GM18909 (cell line): ENCODE measurements at regions not wholly inside any gene's neighbourhood (a gene's known extent, or its start where the extent isn't known, plus 50 kb on each side); places are given as distances from the start of the nearest gene placed in this dataset.
"Not testable (repeated sequence)": the region's sequence is repeated elsewhere in the genome, so short reads cannot be mapped to it uniquely, and the experiment has no call there.

Source experiments
- ATAC-seq: cut with Tn5 transposase; IDR thresholded peaks from one replicate; pipeline ENCODE4 v1.9.1; 2021; ENCODE audit warnings: mild to moderate bottlenecking; ENCODE audit not compliant: unreplicated experiment, poor library complexity

GRCh38 chr3:191727338-191727737 lies 266.4 kb downstream of the PYDC2 start:
- no peak for ATAC-seq

DNA sequence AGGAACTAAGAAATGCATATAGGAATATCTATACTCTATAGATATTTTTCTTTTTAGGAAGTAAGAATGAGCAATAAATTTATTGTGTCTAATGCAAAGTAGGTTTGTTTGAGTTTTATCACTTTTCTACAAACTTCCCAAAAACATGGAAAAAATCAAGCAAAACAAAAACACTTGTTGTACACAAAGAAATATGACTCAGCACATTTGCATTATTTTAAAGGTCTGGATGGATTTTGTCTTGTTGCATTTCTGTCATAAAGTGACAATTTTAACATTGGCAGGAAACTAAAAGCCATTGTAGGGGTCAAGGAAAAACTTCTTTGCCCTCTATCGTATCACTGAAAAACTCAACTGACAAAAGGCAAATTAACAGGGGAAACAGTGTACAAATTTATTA lies 267.2 kb downstream of the PYDC2 start:
- ATAC-seq, result no peak

DNA sequence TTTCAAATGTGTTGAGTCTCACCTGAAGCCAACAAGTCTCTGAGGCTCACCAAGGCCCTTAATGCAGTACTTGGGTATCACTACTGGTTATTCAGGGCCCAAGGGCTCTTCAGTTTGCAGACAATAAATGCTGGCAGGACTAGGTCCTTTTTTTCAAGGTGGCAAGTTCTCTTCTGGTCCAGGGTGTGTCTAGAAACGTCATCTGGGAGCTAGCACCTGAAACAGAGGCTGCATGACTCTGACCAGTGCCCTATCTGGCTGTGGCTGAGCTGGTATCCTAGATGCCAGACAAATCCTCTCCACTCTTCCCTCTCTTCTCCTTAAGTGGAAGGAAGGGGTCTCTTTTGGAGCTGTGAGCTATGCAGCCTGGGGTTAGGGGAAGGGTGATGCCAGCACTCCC lies 276.8 kb downstream of the PYDC2 start:
- no peak for ATAC-seq

DNA sequence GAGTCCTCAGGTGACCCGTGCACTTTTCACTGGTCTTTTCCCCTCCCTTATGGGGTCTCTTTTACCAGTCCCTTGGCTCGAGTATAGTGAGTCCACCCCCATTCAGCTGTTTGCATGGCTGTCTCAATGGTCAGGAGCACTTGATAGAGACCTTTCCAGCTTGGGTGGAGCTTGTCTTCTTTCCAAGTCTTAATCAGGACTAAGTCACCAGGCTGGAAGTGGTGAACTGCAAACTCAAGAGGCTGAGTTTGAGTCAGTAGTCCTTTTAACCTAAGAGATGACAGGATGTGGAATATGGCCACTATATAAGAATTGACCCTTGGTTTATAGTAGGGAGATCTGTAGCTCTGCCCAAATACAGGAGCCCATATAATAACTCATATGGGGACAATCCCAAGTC lies 279.7 kb downstream of the PYDC2 start:
- ATAC-seq, result no peak

- ATAC-seq, result not testable (repeated sequence)
These were observed 280.9 kb downstream of the PYDC2 start for GRCh38 chr3:191741847-191742350.

DNA sequence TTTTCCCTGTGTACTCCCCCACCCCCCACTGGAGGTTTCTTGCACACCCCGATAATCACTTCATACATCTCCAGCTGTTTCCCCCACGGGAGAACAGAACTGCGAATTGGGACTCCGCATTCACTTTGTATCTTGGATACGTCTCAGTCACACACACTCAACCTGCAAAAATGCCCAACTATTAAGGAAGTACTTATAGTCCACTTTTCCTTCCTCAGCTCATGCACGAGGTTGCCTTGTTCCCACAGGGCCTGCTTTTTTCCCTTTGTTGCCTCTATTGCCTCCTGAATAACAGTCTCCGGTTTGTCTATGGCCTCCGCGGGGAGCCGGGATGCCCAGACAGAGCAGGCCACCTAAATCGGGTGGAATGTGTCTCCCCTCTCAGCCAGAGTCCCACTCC lies 282.3 kb downstream of the PYDC2 start:
- no peak for ATAC-seq

- ATAC-seq, result no peak
These were observed 289.7 kb downstream of the PYDC2 start for GRCh38 chr3:191750618-191751017.

GRCh38 chr3:191753196-191753595 lies 292.2 kb downstream of the PYDC2 start:
- ATAC-seq, result no peak

- no peak for ATAC-seq
These were observed 300.9 kb downstream of the PYDC2 start for GRCh38 chr3:191761906-191762305.

DNA sequence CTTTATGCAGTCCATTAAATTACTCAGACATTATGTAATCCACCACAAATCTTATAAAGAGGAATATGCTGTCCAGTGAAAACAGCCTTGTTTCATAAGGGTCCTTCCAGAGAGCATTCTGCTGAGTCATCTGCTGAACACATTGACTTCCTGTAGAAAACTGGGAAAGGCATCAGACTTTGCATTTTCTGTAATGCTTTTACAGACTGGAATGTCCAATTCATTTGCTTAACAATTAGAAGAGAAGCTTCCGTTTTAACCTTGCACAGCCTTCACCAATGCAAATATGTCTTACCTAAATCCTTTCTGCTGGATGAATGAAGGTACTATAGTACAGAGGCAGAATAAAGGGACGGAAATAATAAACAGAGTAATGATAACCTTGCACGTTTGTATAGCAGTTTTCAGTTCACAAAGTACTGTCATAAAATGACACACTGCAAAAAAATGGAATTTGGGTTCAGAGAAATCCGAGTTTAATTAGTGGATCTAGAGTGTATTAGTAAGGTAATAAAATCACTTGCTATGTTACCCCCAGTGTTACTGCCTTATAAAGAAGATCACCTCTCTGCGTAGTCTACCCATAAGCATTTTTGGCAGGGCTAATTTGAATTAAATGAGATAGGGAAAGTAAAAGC lies 301.5 kb downstream of the PYDC2 start:
- no peak for ATAC-seq

- ATAC-seq, result no peak
These were observed 307.5 kb downstream of the PYDC2 start for GRCh38 chr3:191768421-191768820.

GRCh38 chr3:191770541-191770940 lies 309.6 kb downstream of the PYDC2 start:
- no peak for ATAC-seq

- ATAC-seq, result no peak
These were observed 313.5 kb downstream of the PYDC2 start for GRCh38 chr3:191774485-191774884.

DNA sequence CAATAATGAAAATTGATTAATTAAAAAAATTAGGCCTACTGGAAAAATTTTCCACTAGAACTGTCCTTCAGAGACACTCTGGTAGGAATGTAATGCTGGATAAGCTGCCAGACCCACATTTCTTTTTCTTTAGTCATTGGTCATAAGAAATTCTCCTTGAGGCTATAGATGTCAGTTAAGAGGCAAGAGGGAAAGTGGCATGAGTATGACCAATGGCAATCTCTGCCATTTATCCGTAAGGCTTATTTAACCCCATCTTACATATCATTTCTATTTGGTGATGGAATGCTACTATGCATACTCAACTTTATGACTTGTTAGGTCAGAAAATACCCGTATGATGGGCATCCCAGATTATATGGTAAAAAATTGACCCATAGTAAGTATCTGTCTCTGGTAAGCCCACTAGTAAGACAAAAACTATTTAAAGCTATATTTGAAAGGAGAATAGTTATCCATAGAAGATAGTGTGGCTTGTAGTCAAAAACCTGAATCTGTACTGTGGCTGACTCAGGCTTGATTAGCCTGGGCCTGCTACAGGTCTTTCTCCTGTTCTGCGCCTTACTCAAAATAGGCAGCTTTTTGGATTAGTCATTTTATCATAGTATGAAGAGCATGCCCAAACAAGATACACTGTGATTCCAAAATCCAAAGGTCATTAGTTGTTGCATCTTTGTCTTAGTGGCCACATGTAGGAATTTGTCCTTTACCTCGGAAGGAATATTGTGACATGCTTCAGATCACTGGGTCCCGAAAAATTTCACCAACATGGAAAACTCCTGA lies 314.7 kb downstream of the PYDC2 start:
- ATAC-seq, result no peak

- no peak for ATAC-seq
These were observed 320.1 kb downstream of the PYDC2 start for GRCh38 chr3:191781044-191781443.

DNA sequence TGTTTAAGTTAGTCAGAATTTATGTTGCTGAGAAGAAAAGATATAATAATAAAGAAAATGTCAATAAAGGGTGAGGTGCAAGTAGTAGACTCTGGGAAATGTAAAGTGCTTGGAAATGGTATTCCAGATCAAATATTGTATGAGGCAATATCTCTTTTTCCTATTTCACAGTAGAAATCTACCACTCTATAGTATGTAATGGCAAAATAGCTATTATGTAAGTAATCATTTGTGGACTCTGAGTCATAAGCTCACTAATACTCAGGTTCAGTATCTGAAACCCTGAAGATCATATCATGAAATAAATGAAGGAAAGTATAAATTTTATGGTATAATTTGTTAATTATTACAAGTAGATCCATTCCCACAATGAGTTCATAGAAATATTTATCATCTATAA lies 322.1 kb downstream of the PYDC2 start:
- no peak for ATAC-seq

GRCh38 chr3:191790934-191791333 lies 330.0 kb downstream of the PYDC2 start:
- no peak for ATAC-seq

DNA sequence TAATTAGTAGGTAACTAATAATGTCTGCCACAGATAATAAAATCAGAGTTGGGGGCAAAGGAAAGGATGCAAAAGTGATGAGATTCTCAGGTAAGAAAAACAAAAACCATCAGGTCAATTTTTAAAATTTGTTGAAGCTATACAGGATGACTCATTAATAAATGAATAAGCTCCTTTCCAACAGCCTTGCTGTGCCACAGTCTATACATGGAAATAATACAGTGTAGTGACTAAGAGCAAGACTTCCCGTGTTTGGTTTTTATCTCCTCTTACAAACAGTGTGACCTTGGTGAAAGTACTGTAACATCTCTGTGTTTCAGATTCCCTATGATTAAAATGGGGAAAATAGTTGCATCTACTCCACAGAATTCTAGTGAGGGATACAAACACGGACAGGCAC lies 331.6 kb downstream of the PYDC2 start:
- no peak for ATAC-seq

- ATAC-seq, result no peak
These were observed 334.2 kb downstream of the PYDC2 start for GRCh38 chr3:191795196-191795595.

GRCh38 chr3:191797271-191797670 lies 336.3 kb downstream of the PYDC2 start:
- no peak for ATAC-seq

DNA sequence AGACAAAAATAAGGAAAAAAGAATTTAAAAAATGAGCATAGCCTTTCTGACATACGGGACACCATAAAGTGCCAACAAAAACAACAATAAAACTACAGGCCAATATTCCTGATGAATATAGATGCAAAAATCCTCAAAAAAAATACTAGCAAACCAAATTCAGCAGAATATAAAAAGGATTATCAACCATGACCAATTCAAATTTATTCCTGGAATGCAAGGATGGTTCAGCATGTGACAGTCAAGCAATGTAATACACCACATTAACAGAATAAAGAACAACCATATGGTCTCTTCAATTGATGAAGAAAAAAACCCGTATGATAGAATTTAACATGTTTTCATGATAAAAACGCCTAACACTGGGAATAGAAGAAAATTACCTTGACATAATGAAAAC lies 341.7 kb downstream of the PYDC2 start:
- ATAC-seq, result no peak

GRCh38 chr3:191804935-191805334 lies 344.0 kb downstream of the PYDC2 start:
- no peak for ATAC-seq
